T1000 (cell line): ENCODE measurements at regions not wholly inside any gene's neighbourhood (a gene's known extent, or its start where the extent isn't known, plus 50 kb on each side); places are given as distances from the start of the nearest gene placed in this dataset.

Experiments
- DNase-seq: peaks from one replicate; lab custom pipeline; 2025; ENCODE audit warnings: mixed read lengths; lab: John Stamatoyannopoulos, UW

- no peak for DNase-seq
Measured at GRCh38 chr2:78973630-78974029, 51.9 kb upstream of the REG3G start.
